ENCODE measurements at regions not wholly inside any gene's neighbourhood (a gene's known extent, or its start where the extent isn't known, plus 50 kb on each side); places are given as distances from the start of the nearest gene placed in this dataset.

DNA sequence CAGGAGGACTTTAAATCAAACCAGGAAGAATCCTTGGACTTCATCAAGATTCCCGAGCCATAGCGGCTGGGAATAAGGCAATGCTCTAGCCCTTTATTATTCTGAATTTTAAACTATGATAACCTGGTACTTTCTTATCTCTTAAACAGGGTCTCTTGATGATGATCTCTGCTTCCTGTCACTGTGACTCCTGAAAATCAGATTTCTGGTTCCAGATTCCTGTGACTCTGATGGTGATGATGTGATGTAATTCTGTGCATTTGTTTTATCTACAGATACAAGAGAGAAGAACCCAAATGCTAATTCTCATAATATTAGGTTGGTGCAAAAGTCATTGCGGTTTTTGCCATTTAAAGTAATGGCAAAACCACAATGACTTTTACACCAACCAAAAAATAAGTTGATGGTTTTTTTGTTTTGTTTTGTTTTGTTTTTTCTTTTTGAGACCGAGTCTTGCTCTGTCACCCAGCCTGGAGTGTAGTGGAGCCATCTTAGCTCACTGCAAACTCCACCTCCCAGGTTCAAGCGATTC, 116.3 kb upstream of the CREB1 start:
- 100% methylated on average over 1 of the region's 5 CpGs for WGBS (ENCODE audit: insufficient coverage)
- DNase-seq (no peak), ATAC-seq (ENCODE audit: low read depth) (no peak)
- Histone ChIP-seq H3K27ac (ENCODE audit: low read length in 2 of 2) (no peak overlapping the region), H3K27me3 (replicated peaks in 1 of 4; ENCODE audit: control extremely low read depth in 1 of 4, control insufficient read depth in 3 of 4, insufficient read depth in 4 of 4, low read length in 3 of 4) (no peaks in the 10 kb centered on the region), H4K20me1 (ENCODE audit: control insufficient read depth, insufficient read depth, low read length, poor library complexity, severe bottlenecking) (no peaks in the 10 kb centered on the region), H3K9ac (ENCODE audit: low read length) (no peak overlapping the region), H3K4me2 (replicated peaks; ENCODE audit: low read depth, low read length, poor library complexity, severe bottlenecking) (no peak overlapping the region), H2AFZ (ENCODE audit: insufficient read depth, low read depth, low read length, poor library complexity, severe bottlenecking) (no peak overlapping the region), H3K4me3 (ENCODE audit: control extremely low read depth in 1 of 5, extremely low read depth in 1 of 5, insufficient read depth in 1 of 5, low read depth in 2 of 5, low read length in 4 of 5) (no peak overlapping the region), H3K9me3 (ENCODE audit: control extremely low read depth in 1 of 3, control insufficient read depth in 2 of 3, insufficient read depth in 1 of 3, low read length in 2 of 3) (no peaks in the 10 kb centered on the region), H3K36me3 (replicated peaks in 1 of 2; ENCODE audit: control extremely low read depth in 1 of 2, control insufficient read depth in 1 of 2, extremely low read depth in 1 of 2, insufficient read depth in 2 of 2, low read length in 1 of 2) (no peaks in the 10 kb centered on the region), H3K4me1 (ENCODE audit: control insufficient read depth in 2 of 2, insufficient read depth in 2 of 2, low read length in 2 of 2) (peaks cover 0 to 2% of the 10 kb centered on the region in 2 donors), H3K79me2 (ENCODE audit: control insufficient read depth, insufficient read depth, low read length) (no peaks in the 10 kb centered on the region)
- intact Hi-C loops (cut with micrococcal nuclease): no loop called here
- Mint-ChIP-seq H3K9me3 (ENCODE audit: insufficient read depth) (no peaks in the 10 kb centered on the region), H3K27me3 (no peaks in the 10 kb centered on the region), H3K4me1 (peaks cover 2% of the 10 kb centered on the region), H3K27ac (no peak overlapping the region), H3K4me3 (no peak overlapping the region)
- ChIA-PET CTCF (no interaction called here), POLR2A (no interaction called here)
- TF ChIP-seq EZH2 (IDR thresholded peaks at IDR 0.05; ENCODE audit: borderline replicate concordance, insufficient read depth, low read depth, low read length, poor library complexity, severe bottlenecking): no peak
- TF ChIP-seq, protein P1, sequence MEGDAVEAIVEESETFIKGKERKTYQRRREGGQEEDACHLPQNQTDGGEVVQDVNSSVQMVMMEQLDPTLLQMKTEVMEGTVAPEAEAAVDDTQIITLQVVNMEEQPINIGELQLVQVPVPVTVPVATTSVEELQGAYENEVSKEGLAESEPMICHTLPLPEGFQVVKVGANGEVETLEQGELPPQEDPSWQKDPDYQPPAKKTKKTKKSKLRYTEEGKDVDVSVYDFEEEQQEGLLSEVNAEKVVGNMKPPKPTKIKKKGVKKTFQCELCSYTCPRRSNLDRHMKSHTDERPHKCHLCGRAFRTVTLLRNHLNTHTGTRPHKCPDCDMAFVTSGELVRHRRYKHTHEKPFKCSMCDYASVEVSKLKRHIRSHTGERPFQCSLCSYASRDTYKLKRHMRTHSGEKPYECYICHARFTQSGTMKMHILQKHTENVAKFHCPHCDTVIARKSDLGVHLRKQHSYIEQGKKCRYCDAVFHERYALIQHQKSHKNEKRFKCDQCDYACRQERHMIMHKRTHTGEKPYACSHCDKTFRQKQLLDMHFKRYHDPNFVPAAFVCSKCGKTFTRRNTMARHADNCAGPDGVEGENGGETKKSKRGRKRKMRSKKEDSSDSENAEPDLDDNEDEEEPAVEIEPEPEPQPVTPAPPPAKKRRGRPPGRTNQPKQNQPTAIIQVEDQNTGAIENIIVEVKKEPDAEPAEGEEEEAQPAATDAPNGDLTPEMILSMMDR (IDR thresholded peaks at IDR 0.05): no peak

- peaks cover 2% of the 10 kb centered on the region for H3K27me3 Mint-ChIP-seq
- no peak for DNase-seq
- Histone ChIP-seq H3K9me3 (ENCODE audit: control extremely low read depth in 1 of 3, control insufficient read depth in 2 of 3, insufficient read depth in 1 of 3, low read length in 2 of 3) (no peaks in the 10 kb centered on the region), H3K4me3 (ENCODE audit: control extremely low read depth in 1 of 5, extremely low read depth in 1 of 5, insufficient read depth in 1 of 5, low read depth in 2 of 5, low read length in 4 of 5) (no peak overlapping the region), H3K27me3 (replicated peaks in 1 of 4; ENCODE audit: control extremely low read depth in 1 of 4, control insufficient read depth in 3 of 4, insufficient read depth in 4 of 4, low read length in 3 of 4) (no peaks in the 10 kb centered on the region), H3K27ac (ENCODE audit: low read length in 2 of 2) (no peak overlapping the region), H3K79me2 (ENCODE audit: control insufficient read depth, insufficient read depth, low read length) (no peaks in the 10 kb centered on the region), H4K20me1 (ENCODE audit: control insufficient read depth, insufficient read depth, low read length, poor library complexity, severe bottlenecking) (no peaks in the 10 kb centered on the region), H3K9ac (ENCODE audit: low read length) (no peak overlapping the region), H2AFZ (ENCODE audit: insufficient read depth, low read depth, low read length, poor library complexity, severe bottlenecking) (no peak overlapping the region), H3K36me3 (replicated peaks in 1 of 2; ENCODE audit: control extremely low read depth in 1 of 2, control insufficient read depth in 1 of 2, extremely low read depth in 1 of 2, insufficient read depth in 2 of 2, low read length in 1 of 2) (no peaks in the 10 kb centered on the region), H3K4me1 (ENCODE audit: control insufficient read depth in 2 of 2, insufficient read depth in 2 of 2, low read length in 2 of 2) (no peaks in the 10 kb centered on the region), H3K4me2 (replicated peaks; ENCODE audit: low read depth, low read length, poor library complexity, severe bottlenecking) (no peak overlapping the region)
- H3K27ac Mint-ChIP-seq: no peak overlapping the region
- H3K9me3 Mint-ChIP-seq (ENCODE audit: insufficient read depth): no peaks in the 10 kb centered on the region
- no peak for ATAC-seq (ENCODE audit: low read depth)
- ChIA-PET POLR2A (no interaction called here), CTCF (no interaction called here)
- no peak for TF ChIP-seq EZH2 (IDR thresholded peaks at IDR 0.05; ENCODE audit: borderline replicate concordance, insufficient read depth, low read depth, low read length, poor library complexity, severe bottlenecking)
- TF ChIP-seq, protein P1 (IDR thresholded peaks at IDR 0.05): no peak
- intact Hi-C loops (cut with micrococcal nuclease): no loop called here
- H3K4me3 Mint-ChIP-seq: no peak overlapping the region
- no peaks in the 10 kb centered on the region for H3K4me1 Mint-ChIP-seq
- 86% methylated on average over 3 of the region's 3 CpGs for WGBS (ENCODE audit: insufficient coverage)
These were observed 113.7 kb upstream of the CREB1 start for GRCh38 chr2:207416111-207416510.

All from B cell (primary cell).